Right atrium auricular region (tissue), 2 donors: ENCODE measurements at regions not wholly inside any gene's neighbourhood (a gene's known extent, or its start where the extent isn't known, plus 50 kb on each side); places are given as distances from the start of the nearest gene placed in this dataset.

Experiments used
- DNase-seq: peaks from one replicate; pipeline ENCODE4 v3.0.0-alpha.2; 2019; ENCODE audit warnings: low spot score
- H3K27ac ChIP-seq, 2 donors: fragments of 200-600 bp; sonication (generic); 1 replicate in 1 of 2; 2 replicates in 1 of 2; pipeline ENCODE4 v1.5.1; 2016 to 2019
- H3K27me3 ChIP-seq, 2 donors: fragments of 200-600 bp; sonication (generic); one replicate each; pipeline versions ENCODE4 v1.5.1 to v1.6.0; 2017 to 2019
- H3K36me3 ChIP-seq: fragments of 200-600 bp; sonication (generic); one replicate; pipeline ENCODE4 v1.5.1; 2016
- H3K4me1 ChIP-seq, 2 donors: fragments of 200-600 bp; sonication (generic); one replicate each; pipeline versions ENCODE4 v1.5.1 to v1.6.0; 2017 to 2019
- H3K4me3 ChIP-seq, 2 donors: fragments of 200-600 bp; sonication (generic); 1 replicate in 1 of 2; 2 replicates in 1 of 2; pipeline ENCODE4 v1.5.1; 2017 to 2019; ENCODE audit warnings: mild to moderate bottlenecking in 1 of 2, moderate library complexity in 1 of 2
- H3K9me3 ChIP-seq, 2 donors: fragments of 200-600 bp; sonication (generic); one replicate each; pipeline ENCODE4 v1.5.1; 2019
- TF ChIP-seq, protein P1 (sequence below), 2 donors: fragments of 200-600 bp; sonication (generic); IDR thresholded peaks; one replicate each; pipeline ENCODE4 v1.5.1; 2019; ENCODE audit warnings: antibody characterized with exemption in 2 of 2

DNA sequence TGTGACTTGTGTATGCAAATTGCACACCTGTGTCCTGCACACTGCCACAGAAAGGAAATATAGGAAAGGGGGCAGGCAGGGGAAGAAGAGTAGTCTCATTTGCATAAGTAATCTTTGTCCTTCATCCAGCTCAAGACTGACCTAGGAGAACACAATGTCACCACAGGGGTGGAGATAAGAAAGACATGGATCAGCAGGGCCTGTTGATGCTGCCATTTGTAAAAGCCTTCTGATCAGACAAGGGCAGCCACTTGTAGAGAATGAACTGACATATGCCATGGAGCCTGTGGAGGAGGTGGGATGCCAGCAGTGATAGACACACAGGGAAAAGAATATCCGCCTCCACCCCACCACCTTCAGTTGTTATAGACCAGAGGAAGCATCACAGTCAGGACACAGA lies 528.9 kb downstream of the HTR7 start:
- no peaks in the 10 kb centered on the region for H3K9me3 ChIP-seq
- no peak for DNase-seq
- no peak overlapping the region for H3K4me3 ChIP-seq
- TF ChIP-seq, protein P1, sequence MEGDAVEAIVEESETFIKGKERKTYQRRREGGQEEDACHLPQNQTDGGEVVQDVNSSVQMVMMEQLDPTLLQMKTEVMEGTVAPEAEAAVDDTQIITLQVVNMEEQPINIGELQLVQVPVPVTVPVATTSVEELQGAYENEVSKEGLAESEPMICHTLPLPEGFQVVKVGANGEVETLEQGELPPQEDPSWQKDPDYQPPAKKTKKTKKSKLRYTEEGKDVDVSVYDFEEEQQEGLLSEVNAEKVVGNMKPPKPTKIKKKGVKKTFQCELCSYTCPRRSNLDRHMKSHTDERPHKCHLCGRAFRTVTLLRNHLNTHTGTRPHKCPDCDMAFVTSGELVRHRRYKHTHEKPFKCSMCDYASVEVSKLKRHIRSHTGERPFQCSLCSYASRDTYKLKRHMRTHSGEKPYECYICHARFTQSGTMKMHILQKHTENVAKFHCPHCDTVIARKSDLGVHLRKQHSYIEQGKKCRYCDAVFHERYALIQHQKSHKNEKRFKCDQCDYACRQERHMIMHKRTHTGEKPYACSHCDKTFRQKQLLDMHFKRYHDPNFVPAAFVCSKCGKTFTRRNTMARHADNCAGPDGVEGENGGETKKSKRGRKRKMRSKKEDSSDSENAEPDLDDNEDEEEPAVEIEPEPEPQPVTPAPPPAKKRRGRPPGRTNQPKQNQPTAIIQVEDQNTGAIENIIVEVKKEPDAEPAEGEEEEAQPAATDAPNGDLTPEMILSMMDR (IDR thresholded peaks at IDR 0.05): no peak
- no peaks in the 10 kb centered on the region for H3K27me3 ChIP-seq
- no peaks in the 10 kb centered on the region for H3K4me1 ChIP-seq
- H3K27ac ChIP-seq: no peak overlapping the region
- H3K36me3 ChIP-seq: no peaks in the 10 kb centered on the region

DNA sequence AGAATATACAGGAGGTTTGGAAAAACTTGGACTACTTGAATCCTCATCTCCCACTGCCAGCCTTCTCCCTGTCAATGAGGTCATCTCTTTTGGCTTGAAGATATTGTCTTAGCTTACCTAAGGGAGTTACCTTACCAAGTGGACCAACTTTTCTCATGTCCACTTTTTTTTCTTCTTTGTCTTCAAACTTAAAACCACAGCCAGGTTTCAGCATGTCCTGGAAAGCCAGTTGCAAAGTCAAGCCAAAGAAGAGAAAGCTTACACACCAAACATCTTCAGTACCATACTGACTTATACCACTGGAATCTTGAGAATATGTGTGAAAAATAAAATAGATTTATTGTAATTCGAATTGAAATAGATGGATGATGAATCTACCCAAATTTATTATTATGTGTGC lies 520.5 kb downstream of the HTR7 start:
- TF ChIP-seq, protein P1 (IDR thresholded peaks at IDR 0.05): no peak
- Histone ChIP-seq H3K27me3 (no peaks in the 10 kb centered on the region), H3K27ac (no peak overlapping the region), H3K4me3 (no peak overlapping the region), H3K36me3 (no peaks in the 10 kb centered on the region), H3K9me3 (no peaks in the 10 kb centered on the region), H3K4me1 (no peaks in the 10 kb centered on the region)
- no peak for DNase-seq

DNA sequence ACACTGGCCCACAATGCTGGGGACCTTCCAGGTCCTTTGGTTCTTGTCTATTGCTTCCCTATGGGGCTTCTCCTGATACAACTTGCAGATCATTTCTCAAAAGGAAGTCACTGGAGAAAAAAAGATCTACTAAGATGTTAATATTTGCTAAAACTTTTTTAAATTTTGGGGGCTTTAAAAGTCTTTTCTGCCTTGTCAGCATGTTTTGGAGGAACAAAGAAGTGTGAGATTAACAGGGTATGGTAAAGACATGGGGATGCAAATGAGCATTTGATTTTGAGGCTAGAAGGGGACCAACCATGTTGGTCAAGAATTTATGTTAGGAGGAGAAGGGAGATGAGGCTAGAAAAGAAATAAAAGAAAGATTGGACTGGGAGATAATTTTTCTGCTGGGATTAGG lies 515.4 kb downstream of the HTR7 start:
- H3K4me3 ChIP-seq: no peak overlapping the region
- TF ChIP-seq, protein P1 (IDR thresholded peaks at IDR 0.05): no peak
- no peaks in the 10 kb centered on the region for H3K9me3 ChIP-seq
- no peak for DNase-seq
- H3K36me3 ChIP-seq: no peaks in the 10 kb centered on the region
- no peaks in the 10 kb centered on the region for H3K27me3 ChIP-seq
- H3K4me1 ChIP-seq: no peaks in the 10 kb centered on the region
- H3K27ac ChIP-seq: no peak overlapping the region

DNA sequence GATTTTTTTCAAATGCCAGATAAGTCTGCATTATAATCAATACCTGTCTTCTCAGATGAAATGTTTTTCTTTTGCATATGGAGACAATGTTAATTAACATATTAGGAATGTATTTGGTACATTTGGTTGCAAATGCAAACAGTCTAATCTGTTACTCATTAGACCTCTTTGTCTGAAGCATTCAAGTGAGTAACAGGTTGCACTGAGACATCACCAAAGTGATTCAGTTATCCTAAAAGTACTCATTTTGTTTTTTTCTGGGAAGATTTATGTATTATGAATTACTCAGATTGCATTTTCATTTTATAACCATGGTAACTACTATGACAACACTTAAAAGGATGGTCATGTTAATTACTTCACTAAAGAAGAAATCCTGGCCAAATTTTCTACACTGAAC lies 513.6 kb downstream of the HTR7 start:
- no peak overlapping the region for H3K4me3 ChIP-seq
- H3K36me3 ChIP-seq: no peaks in the 10 kb centered on the region
- H3K4me1 ChIP-seq: no peaks in the 10 kb centered on the region
- H3K27ac ChIP-seq: no peak overlapping the region
- DNase-seq: no peak
- TF ChIP-seq, protein P1 (IDR thresholded peaks at IDR 0.05): no peak
- H3K9me3 ChIP-seq: no peaks in the 10 kb centered on the region
- no peaks in the 10 kb centered on the region for H3K27me3 ChIP-seq

DNA sequence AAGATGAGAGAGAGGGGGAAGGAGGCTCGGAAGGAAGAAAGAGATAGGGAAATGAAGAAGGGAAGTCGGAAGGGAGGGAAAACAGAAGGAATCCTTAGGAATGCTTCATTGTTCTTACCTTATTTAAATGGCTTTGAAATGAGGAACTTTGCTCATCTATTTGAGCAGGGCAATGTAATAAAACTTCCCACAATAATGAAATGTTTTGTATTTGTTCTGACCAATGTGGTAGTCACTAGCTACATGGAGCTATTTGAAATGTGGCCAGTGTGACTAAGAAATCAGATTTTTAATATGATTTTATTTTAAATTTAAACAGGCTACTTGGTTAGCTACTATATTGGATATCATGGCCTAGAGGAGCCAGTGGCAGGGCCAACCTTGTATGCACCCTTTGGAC lies 510.6 kb downstream of the HTR7 start:
- TF ChIP-seq, protein P1 (IDR thresholded peaks at IDR 0.05): no peak
- H3K36me3 ChIP-seq: no peaks in the 10 kb centered on the region
- no peaks in the 10 kb centered on the region for H3K9me3 ChIP-seq
- H3K4me1 ChIP-seq: peaks cover 0 to 5% of the 10 kb centered on the region in 2 donors
- DNase-seq: no peak
- no peak overlapping the region for H3K27ac ChIP-seq
- no peak overlapping the region for H3K4me3 ChIP-seq
- H3K27me3 ChIP-seq: no peaks in the 10 kb centered on the region

DNA sequence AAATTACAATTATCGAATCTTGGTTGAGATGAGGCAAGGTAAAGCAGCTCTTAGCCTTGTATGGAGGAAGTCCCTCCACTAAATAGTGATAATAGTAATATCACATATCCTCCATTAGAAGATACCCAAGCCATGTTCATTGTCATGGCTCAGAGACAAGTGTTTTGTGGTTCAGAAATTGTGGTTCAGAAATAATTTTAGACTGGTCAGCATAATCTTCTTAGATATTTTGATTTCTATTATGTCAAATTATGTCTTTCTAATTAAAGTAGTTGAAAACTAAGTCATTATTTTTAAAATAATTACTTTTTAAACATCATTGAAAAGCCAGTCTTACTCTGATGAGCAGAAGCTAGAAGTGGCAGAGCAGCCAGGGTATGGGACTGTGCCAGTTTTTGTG lies 507.7 kb downstream of the HTR7 start:
- no peak overlapping the region for H3K27ac ChIP-seq
- peaks cover 0 to 5% of the 10 kb centered on the region in 2 donors for H3K4me1 ChIP-seq
- no peak overlapping the region for H3K4me3 ChIP-seq
- no peaks in the 10 kb centered on the region for H3K9me3 ChIP-seq
- DNase-seq: no peak
- TF ChIP-seq, protein P1 (IDR thresholded peaks at IDR 0.05): no peak
- H3K36me3 ChIP-seq: no peaks in the 10 kb centered on the region
- H3K27me3 ChIP-seq: no peaks in the 10 kb centered on the region
